ACC112 (cell line): ENCODE measurements at regions not wholly inside any gene's neighbourhood (a gene's known extent, or its start where the extent isn't known, plus 50 kb on each side); places are given as distances from the start of the nearest gene placed in this dataset.
"Not testable (repeated sequence)": the region's sequence is repeated elsewhere in the genome, so short reads cannot be mapped to it uniquely, and the experiment has no call there.

Source experiments
- H2AFZ ChIP-seq: fragments of 200-600 bp; sonication (generic); one replicate; pipeline ENCODE4 v1.6.0; 2017; ENCODE audit warnings: antibody characterized with exemption, low read length; ENCODE audit not compliant: unreplicated experiment
- H3K27ac ChIP-seq: fragments of 200-600 bp; sonication (generic); 2 replicates; pipeline ENCODE4 v1.5.1; 2014; ENCODE audit warnings: low read depth, mild to moderate bottlenecking, antibody characterized with exemption, low read length, moderate library complexity
- H3K27me3 ChIP-seq: fragments of 200-600 bp; sonication (generic); 2 replicates; pipeline ENCODE4 v1.6.1; 2014; ENCODE audit warnings: mild to moderate bottlenecking, antibody characterized with exemption, low read length, moderate library complexity, mixed read lengths; ENCODE audit not compliant: insufficient read depth
- H3K36me3 ChIP-seq: fragments of 200-600 bp; sonication (generic); 2 replicates; pipeline ENCODE4 v1.6.1; 2016; ENCODE audit warnings: mild to moderate bottlenecking, antibody characterized with exemption, low read length, moderate library complexity, mixed read lengths; ENCODE audit not compliant: insufficient read depth
- H3K4me1 ChIP-seq: fragments of 200-600 bp; sonication (generic); one replicate; pipeline ENCODE4 v1.6.1; 2016; ENCODE audit warnings: low read length, mixed read lengths; ENCODE audit not compliant: insufficient read depth, unreplicated experiment, control insufficient read depth
- H3K4me3 ChIP-seq: fragments of 200-600 bp; sonication (generic); 2 replicates; pipeline ENCODE4 v1.5.1; 2014; ENCODE audit warnings: mild to moderate bottlenecking, low read depth, low read length
- H3K79me2 ChIP-seq: fragments of 200-600 bp; sonication (generic); one replicate; pipeline ENCODE4 v1.6.0; 2016; ENCODE audit warnings: low read length; ENCODE audit not compliant: control insufficient read depth, unreplicated experiment, insufficient read depth

DNA sequence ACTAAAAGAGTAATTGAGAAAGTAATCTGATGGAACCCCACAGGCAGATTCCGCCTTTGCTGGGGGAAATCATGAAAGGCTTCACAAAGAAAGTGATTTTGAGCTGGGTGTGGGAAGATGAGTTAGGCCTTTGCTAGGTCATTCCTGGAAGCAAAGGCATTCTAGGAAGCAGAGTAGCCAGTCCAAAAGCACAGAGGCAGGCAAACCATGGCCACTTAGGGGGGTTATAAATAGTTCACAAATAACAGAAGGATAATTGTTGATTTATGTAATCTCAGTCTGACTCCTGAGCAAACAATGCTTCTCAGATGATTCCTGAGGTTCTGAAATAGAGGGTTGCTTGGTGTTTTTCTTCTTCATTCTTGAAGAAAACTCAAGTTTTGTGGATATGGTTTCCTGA lies 576.3 kb downstream of the NTRK3 start:
- Histone ChIP-seq H3K27ac (no peak overlapping the region), H3K79me2 (no peaks in the 10 kb centered on the region), H3K4me3 (no peak overlapping the region), H3K4me1 (no peaks in the 10 kb centered on the region), H2AFZ (no peak overlapping the region), H3K27me3 (no peaks in the 10 kb centered on the region), H3K36me3 (no peaks in the 10 kb centered on the region)

DNA sequence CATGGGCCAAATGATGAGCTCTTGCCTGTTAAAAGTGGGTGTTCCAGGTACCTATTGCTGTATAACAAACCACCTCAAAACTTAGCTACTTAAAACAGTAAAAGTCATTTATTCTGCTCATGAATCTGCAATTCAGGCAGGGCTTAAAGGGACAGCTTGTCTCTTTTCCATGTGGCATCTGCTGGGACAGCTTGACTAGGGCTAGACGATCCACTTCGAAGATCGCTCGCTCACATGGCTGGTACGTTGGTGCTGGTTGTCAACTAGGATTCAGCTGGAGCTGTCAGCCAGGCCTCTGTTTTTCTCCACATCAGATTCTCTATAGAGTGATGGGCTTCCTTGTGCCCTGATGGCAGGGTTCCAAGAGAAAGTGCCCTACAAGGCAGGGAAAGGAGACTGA lies 581.3 kb downstream of the NTRK3 start:
- Histone ChIP-seq H2AFZ (no peak overlapping the region), H3K36me3 (no peaks in the 10 kb centered on the region), H3K79me2 (no peaks in the 10 kb centered on the region), H3K27ac (no peak overlapping the region), H3K4me3 (no peak overlapping the region), H3K4me1 (no peaks in the 10 kb centered on the region), H3K27me3 (no peaks in the 10 kb centered on the region)

DNA sequence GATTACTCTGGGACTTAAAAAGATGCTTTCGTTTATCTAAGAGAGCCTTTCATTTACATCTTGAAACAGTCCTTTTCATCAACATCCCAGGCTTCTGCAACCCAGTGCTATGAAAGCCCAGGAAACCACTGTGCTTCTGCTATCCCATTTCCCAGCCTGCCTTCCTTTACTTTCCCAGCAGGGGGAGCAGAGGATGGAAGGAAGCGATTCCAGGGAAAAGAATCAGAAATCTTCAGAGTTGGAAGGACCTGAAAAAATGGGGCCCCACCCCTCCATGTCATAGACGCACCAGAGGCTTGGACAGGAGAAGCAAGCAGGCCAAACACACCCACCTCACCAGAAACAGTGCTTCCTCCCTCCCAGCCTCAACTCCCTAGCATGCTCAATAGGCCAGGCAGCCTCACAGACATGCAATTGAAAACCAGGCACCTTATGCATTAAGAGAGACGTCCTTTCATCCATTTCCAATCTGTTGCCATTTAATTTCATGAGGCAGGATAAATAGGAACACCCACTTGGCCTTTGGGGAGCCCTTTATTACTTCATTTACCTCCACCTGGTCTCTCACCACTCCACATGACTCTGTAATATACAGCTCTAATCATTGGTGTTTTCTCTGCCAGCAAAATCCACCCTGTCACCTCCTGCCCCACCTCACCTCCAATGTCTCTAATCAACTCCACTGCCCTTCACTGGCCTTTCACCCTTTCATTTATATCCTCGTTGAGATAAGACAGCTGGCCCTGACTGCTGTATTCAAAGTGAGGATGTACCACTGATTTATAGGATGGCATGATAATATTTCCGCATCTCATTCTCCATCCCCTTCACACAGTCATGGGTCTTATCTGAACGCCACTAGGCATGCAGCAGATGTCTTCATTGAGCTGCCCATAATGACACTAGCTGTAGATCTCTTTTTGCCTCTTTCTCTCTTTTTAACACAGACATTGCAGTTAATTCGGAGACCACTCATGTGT lies 583.9 kb downstream of the NTRK3 start:
- no peaks in the 10 kb centered on the region for H3K79me2 ChIP-seq
- H3K36me3 ChIP-seq, result no peaks in the 10 kb centered on the region
- H2AFZ ChIP-seq, result peak overlapping the region; percentile 38
- H3K27ac ChIP-seq, result no peak overlapping the region
- no peaks in the 10 kb centered on the region for H3K4me1 ChIP-seq
- H3K27me3 ChIP-seq, result no peaks in the 10 kb centered on the region
- H3K4me3 ChIP-seq, result no peak overlapping the region

DNA sequence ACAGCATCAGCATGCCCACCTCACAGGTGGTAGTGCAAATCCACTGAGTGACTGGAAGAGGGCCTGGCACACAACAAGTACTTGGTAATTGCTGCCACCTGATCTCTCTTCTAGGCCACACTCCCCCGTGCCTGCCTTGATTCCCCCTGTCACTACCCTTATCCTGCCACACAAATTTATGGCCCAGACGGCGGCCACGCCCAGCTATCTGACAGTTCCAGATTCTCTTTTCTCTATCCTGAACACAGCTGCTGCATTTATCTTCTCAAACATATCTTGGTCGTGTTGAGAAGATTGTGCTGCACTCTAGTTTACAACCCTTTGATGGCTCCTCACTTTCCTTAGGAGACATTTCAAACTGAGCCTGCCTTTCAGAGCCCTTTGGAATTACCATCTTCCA lies 585.2 kb downstream of the NTRK3 start:
- Histone ChIP-seq H3K79me2 (no peaks in the 10 kb centered on the region), H2AFZ (no peak overlapping the region), H3K4me3 (no peak overlapping the region), H3K4me1 (no peaks in the 10 kb centered on the region), H3K36me3 (no peaks in the 10 kb centered on the region), H3K27ac (no peak overlapping the region), H3K27me3 (no peaks in the 10 kb centered on the region)

DNA sequence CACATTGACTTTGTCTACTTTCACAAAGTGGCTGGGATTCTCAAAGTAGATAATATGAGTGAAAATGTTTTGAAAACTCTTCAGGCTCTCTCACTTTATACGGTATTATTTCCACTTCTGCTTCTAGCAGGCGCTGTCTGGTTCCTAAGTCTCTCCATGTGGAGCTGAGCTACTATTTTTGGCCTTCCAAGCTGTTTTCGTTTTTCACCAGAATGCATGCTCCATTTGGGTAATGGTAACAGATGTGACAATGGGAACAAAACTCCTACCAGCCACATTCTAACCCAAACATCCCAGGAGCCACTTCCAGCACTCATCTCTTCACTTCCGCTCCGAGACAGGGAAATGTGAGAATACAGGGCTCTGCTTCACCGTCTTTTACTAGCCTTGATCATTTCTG lies 586.7 kb downstream of the NTRK3 start:
- H3K36me3 ChIP-seq, result no peaks in the 10 kb centered on the region
- H3K27ac ChIP-seq, result no peak overlapping the region
- H3K4me3 ChIP-seq, result no peak overlapping the region
- no peaks in the 10 kb centered on the region for H3K79me2 ChIP-seq
- no peaks in the 10 kb centered on the region for H3K27me3 ChIP-seq
- no peaks in the 10 kb centered on the region for H3K4me1 ChIP-seq
- no peak overlapping the region for H2AFZ ChIP-seq

DNA sequence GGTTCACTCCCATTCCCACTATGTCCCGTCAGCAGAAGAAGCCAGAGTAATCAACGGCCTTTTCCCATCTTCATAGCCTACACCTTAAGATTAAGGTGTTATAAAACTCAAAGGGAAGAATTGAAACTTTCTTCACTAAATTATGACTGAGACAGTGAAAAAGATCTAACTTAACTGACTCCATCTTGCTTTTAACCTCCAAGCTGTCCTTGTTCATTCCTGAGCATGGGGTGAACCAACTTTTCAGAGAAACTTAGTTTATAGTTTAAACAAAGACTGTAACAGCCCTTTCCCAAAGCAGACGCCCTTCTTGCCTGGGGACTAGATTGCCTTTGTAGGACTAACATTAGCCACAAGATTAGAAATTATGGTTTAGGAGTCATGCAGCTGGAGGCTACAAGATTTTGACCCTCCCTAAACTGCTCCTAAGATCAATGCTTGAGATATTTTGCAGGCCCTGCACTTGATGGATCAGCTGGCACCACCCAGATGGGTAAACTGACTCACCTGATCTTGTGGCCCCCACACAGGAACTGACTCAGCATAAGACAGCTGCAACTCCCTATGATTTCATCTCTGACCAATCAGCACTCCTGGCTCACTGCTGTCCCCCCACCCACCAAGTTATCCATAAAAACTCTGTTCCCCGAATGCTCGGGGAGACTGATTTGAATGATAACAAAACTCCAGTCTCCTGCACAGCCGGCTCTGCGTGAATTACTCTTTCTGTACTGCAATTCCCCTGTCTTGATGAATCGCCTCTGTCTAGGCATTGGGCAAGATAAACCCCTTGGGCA lies 587.6 kb downstream of the NTRK3 start:
- not testable (repeated sequence) for H3K36me3 ChIP-seq, H3K27ac ChIP-seq, H2AFZ ChIP-seq, H3K4me1 ChIP-seq, H3K79me2 ChIP-seq, H3K4me3 ChIP-seq, H3K27me3 ChIP-seq

DNA sequence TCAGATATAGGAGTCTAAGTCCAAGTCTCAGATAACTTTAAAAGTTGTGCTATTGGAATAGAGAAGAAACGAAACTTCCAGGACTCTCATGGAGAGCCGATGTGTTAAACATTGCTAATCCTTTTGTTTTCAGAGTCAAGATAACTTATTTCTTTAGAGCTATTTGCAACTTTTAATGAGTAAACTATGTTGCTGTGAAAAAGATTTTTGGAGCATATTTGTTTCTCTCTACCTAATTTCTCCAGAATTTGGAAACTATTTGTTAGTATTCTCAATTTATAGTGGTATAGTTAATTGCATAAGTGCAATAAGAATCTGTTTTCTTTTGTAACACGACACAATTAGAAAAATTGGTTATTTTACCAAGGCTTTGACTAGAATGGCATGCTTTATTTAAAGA lies 588.9 kb downstream of the NTRK3 start:
- Histone ChIP-seq H3K4me3 (no peak overlapping the region), H2AFZ (no peak overlapping the region), H3K27me3 (no peaks in the 10 kb centered on the region), H3K4me1 (no peaks in the 10 kb centered on the region), H3K27ac (no peak overlapping the region), H3K36me3 (no peaks in the 10 kb centered on the region), H3K79me2 (no peaks in the 10 kb centered on the region)

DNA sequence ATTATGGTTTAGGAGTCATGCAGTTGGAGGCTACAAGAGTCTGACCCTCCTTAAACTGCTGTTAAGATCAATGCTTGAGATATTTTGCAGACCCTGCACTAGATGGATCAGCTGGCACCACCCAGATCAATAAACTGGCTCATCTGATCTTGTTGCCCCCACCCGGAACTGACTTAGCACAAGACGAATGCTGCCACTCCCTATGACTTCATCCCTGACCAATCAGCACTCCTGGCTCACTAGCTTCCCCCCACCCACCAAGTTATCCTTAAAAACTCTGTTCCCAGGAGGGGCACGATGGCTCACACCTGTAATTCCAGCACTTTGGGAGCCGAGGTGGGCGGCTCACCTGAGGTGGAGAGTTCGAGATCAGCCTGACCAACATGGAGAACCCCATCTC lies 594.0 kb downstream of the NTRK3 start:
- Histone ChIP-seq H3K27ac (no peak overlapping the region), H2AFZ (no peak overlapping the region), H3K4me3 (no peak overlapping the region), H3K27me3 (no peaks in the 10 kb centered on the region), H3K4me1 (no peaks in the 10 kb centered on the region), H3K79me2 (no peaks in the 10 kb centered on the region), H3K36me3 (no peaks in the 10 kb centered on the region)

DNA sequence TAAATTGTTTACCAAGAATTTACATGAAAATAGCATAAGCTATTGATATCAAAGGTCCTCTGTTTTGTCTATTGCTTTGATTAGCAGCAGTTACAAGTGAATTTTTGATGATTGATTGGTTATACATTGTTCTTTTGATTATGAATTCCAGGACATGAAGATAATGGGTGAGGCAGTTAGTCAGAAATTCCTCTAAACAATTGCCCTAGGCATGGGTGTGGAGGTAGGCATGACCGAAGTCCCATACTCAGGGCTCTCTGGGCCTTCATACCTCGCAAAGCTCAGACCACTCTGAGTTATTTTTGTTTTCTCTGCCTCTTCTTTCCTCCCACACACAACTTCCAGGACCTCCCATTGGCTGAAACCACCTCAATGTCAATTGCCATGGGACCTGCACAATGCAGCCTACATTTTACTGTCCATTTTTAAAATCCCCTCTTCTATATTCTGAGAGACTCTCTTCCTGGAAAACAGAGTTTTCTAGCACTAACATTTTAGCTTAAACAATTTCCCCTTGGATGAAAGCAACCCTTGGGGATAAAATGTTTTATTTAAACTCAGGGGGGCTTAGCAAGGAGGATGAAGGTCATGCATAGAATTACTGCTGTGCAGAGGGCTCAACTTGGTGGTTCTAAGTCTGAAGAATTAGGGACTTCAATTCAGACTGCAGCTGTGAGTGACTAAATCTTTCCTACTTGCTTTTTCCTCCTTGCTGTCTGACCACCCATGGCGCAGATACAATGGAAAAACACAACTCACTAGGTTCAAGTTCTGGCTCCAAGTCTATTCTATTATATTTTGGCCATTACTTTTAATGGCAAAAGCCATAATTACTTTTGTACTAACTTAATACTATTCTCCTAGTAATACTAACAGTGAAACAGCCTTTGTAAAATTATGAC lies 594.8 kb downstream of the NTRK3 start:
- Histone ChIP-seq H3K4me3 (no peak overlapping the region), H2AFZ (no peak overlapping the region), H3K4me1 (no peaks in the 10 kb centered on the region), H3K36me3 (no peaks in the 10 kb centered on the region), H3K27me3 (no peaks in the 10 kb centered on the region), H3K27ac (no peak overlapping the region), H3K79me2 (no peaks in the 10 kb centered on the region)
